HEK293 (cell line): ENCODE measurements at regions not wholly inside any gene's neighbourhood (a gene's known extent, or its start where the extent isn't known, plus 50 kb on each side); places are given as distances from the start of the nearest gene placed in this dataset.

ENCODE experiments used
- CTCF ChIA-PET: fragments of 350-600 bp; formaldehyde crosslinking; extraction: SDS; loops from one replicate; lab custom pipeline; 2021; ENCODE audit warnings: antibody characterized with exemption; lab: Yijun Ruan, JAX
- POLR2A ChIA-PET: fragments of 300-600 bp; formaldehyde crosslinking; extraction: SDS; loops from one replicate; lab custom pipeline; 2020; ENCODE audit warnings: antibody characterized with exemption, inconsistent platforms; lab: Yijun Ruan, JAX
- H3K27ac ChIP-seq: fragments of 200-500 bp; sonication (Bioruptor generic); 2 replicates; pipeline ENCODE4 v1.5.1; 2014; ENCODE audit warnings: low read depth, low read length, control low read depth, inconsistent platforms; ENCODE audit errors: extremely low read depth
- H3K36me3 ChIP-seq, 2 experiments: fragments of 200-500 bp in 1 of 2; sonication (Bioruptor generic) in 1 of 2; 1 replicate in 1 of 2; 2 replicates in 1 of 2; pipeline ENCODE4 v1.5.1; 2014 to 2017; ENCODE audit warnings: inconsistent platforms in 2 of 2, low read length in 2 of 2; ENCODE audit not compliant: control insufficient read depth in 2 of 2, insufficient read depth in 1 of 2
- H3K4me1 ChIP-seq: fragments of 200-500 bp; sonication (Bioruptor generic); 2 replicates; pipeline ENCODE4 v1.5.1; 2014; ENCODE audit warnings: mild to moderate bottlenecking, low read length, inconsistent platforms; ENCODE audit not compliant: control insufficient read depth, insufficient read depth
- H3K4me3 ChIP-seq: 2 replicates; pipeline ENCODE4 v1.5.1; 2011; ENCODE audit warnings: low read depth, mild to moderate bottlenecking, control low read depth, low read length, moderate library complexity
- H3K9me3 ChIP-seq: fragments of 200-500 bp; sonication (Bioruptor generic); 2 replicates; pipeline ENCODE4 v1.5.1; 2014; ENCODE audit warnings: low read depth, low read length, inconsistent platforms; ENCODE audit not compliant: control insufficient read depth, insufficient read depth
- KLF16 ChIP-seq: fragments of 450-650 bp; formaldehyde crosslinking; IDR thresholded peaks from 2 replicates; pipeline ENCODE4 v1.5.1; 2017; ENCODE audit warnings: missing biosample characterization, missing genetic modification characterization
- KLF8 ChIP-seq: fragments of 450-650 bp; formaldehyde crosslinking; IDR thresholded peaks from 2 replicates; pipeline ENCODE4 v1.5.1; 2016; ENCODE audit warnings: missing biosample characterization, missing genetic modification characterization
- KLF9 ChIP-seq: fragments of 450-650 bp; formaldehyde crosslinking; IDR thresholded peaks from 2 replicates; pipeline ENCODE4 v1.5.1; 2016; ENCODE audit warnings: missing biosample characterization, missing genetic modification characterization, low read depth
- SP2 ChIP-seq: fragments of 450-650 bp; formaldehyde crosslinking; IDR thresholded peaks from 2 replicates; pipeline ENCODE4 v1.5.1; 2016; ENCODE audit warnings: missing biosample characterization, missing genetic modification characterization
- SP3 ChIP-seq: fragments of 450-650 bp; formaldehyde crosslinking; IDR thresholded peaks from 2 replicates; pipeline ENCODE4 v1.5.1; 2016; ENCODE audit warnings: missing biosample characterization, missing genetic modification characterization
- ZFP3 ChIP-seq: fragments of 450-650 bp; formaldehyde crosslinking; IDR thresholded peaks from 2 replicates; pipeline ENCODE4 v1.5.1; 2016; ENCODE audit warnings: low read depth, missing biosample characterization, missing genetic modification characterization
- ZNF114 ChIP-seq: fragments of 450-650 bp; formaldehyde crosslinking; IDR thresholded peaks from 2 replicates; pipeline ENCODE4 v1.5.0; 2017; ENCODE audit warnings: missing biosample characterization, missing genetic modification characterization
- ZNF202 ChIP-seq: fragments of 450-650 bp; formaldehyde crosslinking; IDR thresholded peaks from 2 replicates; pipeline ENCODE4 v1.5.1; 2016; ENCODE audit warnings: missing biosample characterization, missing genetic modification characterization, borderline replicate concordance
- ZNF23 ChIP-seq: fragments of 450-650 bp; formaldehyde crosslinking; IDR thresholded peaks from 2 replicates; pipeline ENCODE4 v1.5.1; 2016; ENCODE audit warnings: missing biosample characterization, missing genetic modification characterization, borderline replicate concordance
- ZNF24 ChIP-seq: fragments of 450-650 bp; formaldehyde crosslinking; IDR thresholded peaks from 2 replicates; pipeline ENCODE4 v1.5.1; 2016; ENCODE audit warnings: missing biosample characterization, missing genetic modification characterization
- ZNF292 ChIP-seq: fragments of 450-650 bp; formaldehyde crosslinking; IDR thresholded peaks from 2 replicates; pipeline ENCODE4 v1.5.1; 2016; ENCODE audit warnings: low read depth, missing biosample characterization, missing genetic modification characterization, borderline replicate concordance
- ZNF600 ChIP-seq: fragments of 450-650 bp; formaldehyde crosslinking; IDR thresholded peaks from 2 replicates; pipeline ENCODE4 v1.5.1; 2016; ENCODE audit warnings: missing biosample characterization, missing genetic modification characterization
- TF ChIP-seq, protein P1 (sequence below): fragments of 450-650 bp; formaldehyde crosslinking; IDR thresholded peaks from 2 replicates; pipeline ENCODE4 v1.5.1; 2016; ENCODE audit warnings: missing biosample characterization, missing genetic modification characterization
- TF ChIP-seq, protein P2 (sequence below): fragments of 450-650 bp; formaldehyde crosslinking; IDR thresholded peaks from 2 replicates; pipeline ENCODE4 v1.5.1; 2017; ENCODE audit warnings: missing biosample characterization, missing genetic modification characterization
- TF ChIP-seq, protein P3 (sequence below): fragments of 450-650 bp; formaldehyde crosslinking; IDR thresholded peaks from 2 replicates; pipeline ENCODE4 v1.5.1; 2016; ENCODE audit warnings: missing biosample characterization, missing genetic modification characterization, borderline replicate concordance

DNA sequence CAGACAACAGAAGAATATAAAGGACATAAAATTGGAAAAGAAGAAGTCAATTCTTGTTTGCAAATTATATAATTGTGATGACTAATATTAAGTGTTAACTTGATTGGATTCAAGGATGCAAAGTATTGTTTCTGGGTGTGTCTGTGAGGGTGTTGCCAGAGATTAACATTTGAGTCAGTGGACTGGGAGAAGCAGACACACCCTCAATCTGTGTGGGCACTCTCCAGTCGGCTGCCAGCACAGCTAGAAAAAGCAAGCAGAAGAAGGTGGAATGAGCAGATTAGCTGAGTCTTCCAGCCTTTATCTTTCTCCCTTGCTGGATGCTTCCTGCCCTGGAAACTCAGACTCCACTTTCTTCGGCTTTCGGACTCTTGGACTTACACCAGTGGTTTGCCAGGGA lies 51.7 kb downstream of the UBE2NL start:
- TF ChIP-seq, protein P1, sequence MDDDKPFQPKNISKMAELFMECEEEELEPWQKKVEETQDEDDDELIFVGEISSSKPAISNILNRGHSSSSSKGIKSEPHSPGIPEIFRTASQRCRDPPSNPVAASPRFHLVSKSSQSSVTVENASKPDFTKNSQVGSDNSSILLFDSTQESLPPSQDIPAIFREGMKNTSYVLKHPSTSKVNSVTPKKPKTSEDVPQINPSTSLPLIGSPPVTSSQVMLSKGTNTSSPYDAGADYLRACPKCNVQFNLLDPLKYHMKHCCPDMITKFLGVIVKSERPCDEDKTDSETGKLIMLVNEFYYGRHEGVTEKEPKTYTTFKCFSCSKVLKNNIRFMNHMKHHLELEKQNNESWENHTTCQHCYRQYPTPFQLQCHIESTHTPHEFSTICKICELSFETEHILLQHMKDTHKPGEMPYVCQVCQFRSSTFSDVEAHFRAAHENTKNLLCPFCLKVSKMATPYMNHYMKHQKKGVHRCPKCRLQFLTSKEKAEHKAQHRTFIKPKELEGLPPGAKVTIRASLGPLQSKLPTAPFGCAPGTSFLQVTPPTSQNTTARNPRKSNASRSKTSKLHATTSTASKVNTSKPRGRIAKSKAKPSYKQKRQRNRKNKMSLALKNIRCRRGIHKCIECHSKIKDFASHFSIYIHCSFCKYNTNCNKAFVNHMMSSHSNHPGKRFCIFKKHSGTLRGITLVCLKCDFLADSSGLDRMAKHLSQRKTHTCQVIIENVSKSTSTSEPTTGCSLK (tag by site-specific recombination), result no peak
- no peak for TF ChIP-seq KLF9 (tag by site-specific recombination)
- no peak for TF ChIP-seq ZNF23 (tag by site-specific recombination)
- TF ChIP-seq, protein P2, sequence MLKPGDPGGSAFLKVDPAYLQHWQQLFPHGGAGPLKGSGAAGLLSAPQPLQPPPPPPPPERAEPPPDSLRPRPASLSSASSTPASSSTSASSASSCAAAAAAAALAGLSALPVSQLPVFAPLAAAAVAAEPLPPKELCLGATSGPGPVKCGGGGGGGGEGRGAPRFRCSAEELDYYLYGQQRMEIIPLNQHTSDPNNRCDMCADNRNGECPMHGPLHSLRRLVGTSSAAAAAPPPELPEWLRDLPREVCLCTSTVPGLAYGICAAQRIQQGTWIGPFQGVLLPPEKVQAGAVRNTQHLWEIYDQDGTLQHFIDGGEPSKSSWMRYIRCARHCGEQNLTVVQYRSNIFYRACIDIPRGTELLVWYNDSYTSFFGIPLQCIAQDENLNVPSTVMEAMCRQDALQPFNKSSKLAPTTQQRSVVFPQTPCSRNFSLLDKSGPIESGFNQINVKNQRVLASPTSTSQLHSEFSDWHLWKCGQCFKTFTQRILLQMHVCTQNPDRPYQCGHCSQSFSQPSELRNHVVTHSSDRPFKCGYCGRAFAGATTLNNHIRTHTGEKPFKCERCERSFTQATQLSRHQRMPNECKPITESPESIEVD (tag by site-specific recombination), result no peak
- no peak for TF ChIP-seq ZNF292 (tag by site-specific recombination)
- no peak for TF ChIP-seq ZNF202 (tag by site-specific recombination)
- no peak for TF ChIP-seq SP2 (tag by site-specific recombination)
- TF ChIP-seq ZNF600 (tag by site-specific recombination), result no peak
- no peak for TF ChIP-seq KLF16 (tag by site-specific recombination)
- no peak for TF ChIP-seq ZNF114 (tag by site-specific recombination)
- TF ChIP-seq ZNF24 (tag by site-specific recombination), result no peak
- TF ChIP-seq, protein P3, sequence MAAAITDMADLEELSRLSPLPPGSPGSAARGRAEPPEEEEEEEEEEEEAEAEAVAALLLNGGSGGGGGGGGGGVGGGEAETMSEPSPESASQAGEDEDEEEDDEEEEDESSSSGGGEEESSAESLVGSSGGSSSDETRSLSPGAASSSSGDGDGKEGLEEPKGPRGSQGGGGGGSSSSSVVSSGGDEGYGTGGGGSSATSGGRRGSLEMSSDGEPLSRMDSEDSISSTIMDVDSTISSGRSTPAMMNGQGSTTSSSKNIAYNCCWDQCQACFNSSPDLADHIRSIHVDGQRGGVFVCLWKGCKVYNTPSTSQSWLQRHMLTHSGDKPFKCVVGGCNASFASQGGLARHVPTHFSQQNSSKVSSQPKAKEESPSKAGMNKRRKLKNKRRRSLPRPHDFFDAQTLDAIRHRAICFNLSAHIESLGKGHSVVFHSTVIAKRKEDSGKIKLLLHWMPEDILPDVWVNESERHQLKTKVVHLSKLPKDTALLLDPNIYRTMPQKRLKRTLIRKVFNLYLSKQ (tag by site-specific recombination), result no peak
- TF ChIP-seq, all 188 proteins: peak for 0
- Histone ChIP-seq H3K4me1 (no peaks in the 10 kb centered on the region), H3K4me3 (no peak overlapping the region), H3K9me3 (no peaks in the 10 kb centered on the region), H3K36me3 (no peaks in the 10 kb centered on the region), H3K27ac (no peak overlapping the region)
- ChIA-PET POLR2A (no interaction called here), CTCF (no interaction called here)

DNA sequence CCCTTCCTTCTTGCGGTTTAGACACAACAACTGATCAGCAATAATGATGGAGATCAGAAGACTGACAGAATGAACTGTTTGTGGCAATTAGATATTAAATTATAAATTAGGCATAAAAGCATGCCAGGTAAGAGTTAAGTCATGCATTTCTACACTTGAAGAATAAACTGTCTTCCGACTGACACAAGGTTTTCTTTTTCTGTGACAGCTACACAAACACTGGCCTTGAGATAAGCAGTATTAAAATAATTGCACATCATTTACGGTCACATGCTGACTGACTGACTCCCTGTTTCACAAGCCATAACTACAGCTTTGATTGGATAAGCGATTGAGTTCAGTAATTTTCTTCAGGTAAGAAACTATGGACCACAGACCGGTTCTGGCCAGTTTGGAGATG lies 56.2 kb downstream of the UBE2NL start:
- H3K4me3 ChIP-seq, result no peak overlapping the region
- H3K27ac ChIP-seq, result no peak overlapping the region
- POLR2A ChIA-PET, result no interaction called here
- CTCF ChIA-PET, result no interaction called here
- TF ChIP-seq KLF8 (tag by site-specific recombination) (no peak), SP3 (tag by site-specific recombination) (no peak), ZFP3 (tag by site-specific recombination) (no peak)
- TF ChIP-seq, protein P1 (tag by site-specific recombination), result no peak
- no peaks in the 10 kb centered on the region for H3K4me1 ChIP-seq
- H3K9me3 ChIP-seq, result no peaks in the 10 kb centered on the region; the same call in 1 of the 2 replicates
- no peaks in the 10 kb centered on the region for H3K36me3 ChIP-seq
